ENCODE measurements at regions not wholly inside any gene's neighbourhood (a gene's known extent, or its start where the extent isn't known, plus 50 kb on each side); places are given as distances from the start of the nearest gene placed in this dataset.

- no peak overlapping the region for H3K4me3 ChIP-seq (ENCODE audit: low read length)
- H3K9me3 ChIP-seq (ENCODE audit: insufficient read depth, low read depth, low read length), result no peaks in the 10 kb centered on the region
- no peaks in the 10 kb centered on the region for H3K36me3 ChIP-seq (ENCODE audit: insufficient read depth, low read length)
- no peak overlapping the region for H3K27ac ChIP-seq (ENCODE audit: low read depth, low read length)
- H3K9ac ChIP-seq (ENCODE audit: low read depth, low read length), result no peak overlapping the region
- H3K27me3 ChIP-seq (ENCODE audit: insufficient read depth, low read length), result no peaks in the 10 kb centered on the region
- 93% methylated on average over 9 of the region's 9 CpGs for WGBS
- no peaks in the 10 kb centered on the region for H3K4me1 ChIP-seq (ENCODE audit: insufficient read depth, low read length)
Observed at GRCh38 chr10:71052076-71052660, 160.2 kb upstream of the UNC5B start.

DNA sequence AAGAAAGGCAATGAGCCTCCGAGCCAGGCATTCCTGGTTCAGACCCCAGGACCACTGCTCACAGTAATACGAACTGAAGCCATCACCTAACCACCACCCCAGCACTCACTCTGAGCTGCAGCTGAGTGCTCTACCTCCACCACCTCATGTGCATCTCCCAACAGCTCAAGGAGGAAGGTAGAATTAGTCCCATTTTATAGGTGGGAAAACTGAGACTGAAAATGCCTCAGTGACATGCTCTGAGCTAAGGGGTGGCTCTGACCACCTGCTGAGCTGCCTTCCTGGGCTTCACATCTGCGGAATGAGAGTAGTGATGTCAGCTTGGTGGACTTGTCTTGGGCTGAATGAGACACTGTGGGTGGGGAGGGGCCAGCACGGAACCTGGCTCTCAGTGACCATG, 159.7 kb upstream of the UNC5B start:
- no peak overlapping the region for H3K27ac ChIP-seq (ENCODE audit: low read depth, low read length)

GRCh38 chr10:71053169-71053895, 159.0 kb upstream of the UNC5B start:
- Histone ChIP-seq H3K4me3 (ENCODE audit: low read length) (no peak overlapping the region), H3K27ac (ENCODE audit: low read depth, low read length) (no peak overlapping the region), H3K9me3 (ENCODE audit: insufficient read depth, low read depth, low read length) (no peaks in the 10 kb centered on the region), H3K36me3 (ENCODE audit: insufficient read depth, low read length) (no peaks in the 10 kb centered on the region), H3K4me1 (ENCODE audit: insufficient read depth, low read length) (no peaks in the 10 kb centered on the region), H3K9ac (ENCODE audit: low read depth, low read length) (no peak overlapping the region), H3K27me3 (ENCODE audit: insufficient read depth, low read length) (no peaks in the 10 kb centered on the region)
- 87% methylated on average over 10 of the region's 10 CpGs for WGBS

More for the DNA sequence above, 159.7 kb upstream of the UNC5B start:
- no peaks in the 10 kb centered on the region for H3K27me3 ChIP-seq (ENCODE audit: insufficient read depth, low read length)
- no peak overlapping the region for H3K4me3 ChIP-seq (ENCODE audit: low read length)
- no peaks in the 10 kb centered on the region for H3K9me3 ChIP-seq (ENCODE audit: insufficient read depth, low read depth, low read length)
- no peaks in the 10 kb centered on the region for H3K4me1 ChIP-seq (ENCODE audit: insufficient read depth, low read length)
- no peak overlapping the region for H3K9ac ChIP-seq (ENCODE audit: low read depth, low read length)
- no peaks in the 10 kb centered on the region for H3K36me3 ChIP-seq (ENCODE audit: insufficient read depth, low read length)
- WGBS, result 85% methylated on average over 4 of the region's 4 CpGs

- no peaks in the 10 kb centered on the region for H3K9me3 ChIP-seq (ENCODE audit: insufficient read depth, low read depth, low read length)
- no peak overlapping the region for H3K9ac ChIP-seq (ENCODE audit: low read depth, low read length)
- WGBS, result 96% methylated on average over 4 of the region's 4 CpGs
- H3K36me3 ChIP-seq (ENCODE audit: insufficient read depth, low read length), result no peaks in the 10 kb centered on the region
- H3K27ac ChIP-seq (ENCODE audit: low read depth, low read length), result no peak overlapping the region
- no peaks in the 10 kb centered on the region for H3K27me3 ChIP-seq (ENCODE audit: insufficient read depth, low read length)
- peaks cover 6% of the 10 kb centered on the region; the same call in 1 of the 2 replicates for H3K4me1 ChIP-seq (ENCODE audit: insufficient read depth, low read length)
- no peak overlapping the region for H3K4me3 ChIP-seq (ENCODE audit: low read length)
Observed at GRCh38 chr10:71058308-71058707, 154.1 kb upstream of the UNC5B start.

DNA sequence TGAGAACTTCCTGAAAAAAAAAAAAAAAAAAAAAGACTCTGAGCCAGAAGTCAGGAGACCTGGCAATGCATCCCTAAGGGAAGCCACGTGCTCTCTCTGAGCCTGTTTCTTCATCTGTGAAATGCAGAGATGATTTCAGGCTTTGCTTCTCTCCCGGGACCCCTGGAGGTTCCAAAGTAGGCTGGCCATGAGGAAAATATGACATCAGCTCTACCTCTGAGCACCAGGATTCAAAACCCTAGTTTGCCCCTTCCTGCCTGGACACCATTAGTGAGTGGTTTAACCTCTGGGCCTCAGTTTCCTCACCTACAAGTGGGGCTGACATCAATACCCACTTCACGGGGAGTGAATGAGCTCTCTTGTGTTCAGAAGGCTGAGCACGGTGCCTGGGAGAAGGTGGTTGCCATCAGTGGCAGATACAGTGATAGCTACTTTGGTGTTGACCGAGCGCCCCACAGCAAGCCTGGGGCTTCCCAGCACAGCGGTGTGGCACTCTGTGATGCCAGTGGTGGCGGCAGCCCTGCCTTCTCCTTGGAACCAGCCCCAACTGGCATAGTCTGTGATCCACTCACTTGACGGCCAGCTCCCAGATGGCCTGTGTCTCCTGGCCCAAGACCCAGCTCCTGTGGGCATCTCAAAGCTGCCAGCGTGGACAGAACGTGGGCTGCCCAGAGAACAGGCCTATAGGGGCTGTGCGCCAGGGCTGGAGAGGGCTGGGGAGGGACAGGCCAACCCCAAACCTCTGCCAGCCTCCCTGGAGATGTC, 153.1 kb upstream of the UNC5B start:
- 93% methylated on average over 12 of the region's 12 CpGs for WGBS
- no peaks in the 10 kb centered on the region for H3K36me3 ChIP-seq (ENCODE audit: insufficient read depth, low read length)

DNA sequence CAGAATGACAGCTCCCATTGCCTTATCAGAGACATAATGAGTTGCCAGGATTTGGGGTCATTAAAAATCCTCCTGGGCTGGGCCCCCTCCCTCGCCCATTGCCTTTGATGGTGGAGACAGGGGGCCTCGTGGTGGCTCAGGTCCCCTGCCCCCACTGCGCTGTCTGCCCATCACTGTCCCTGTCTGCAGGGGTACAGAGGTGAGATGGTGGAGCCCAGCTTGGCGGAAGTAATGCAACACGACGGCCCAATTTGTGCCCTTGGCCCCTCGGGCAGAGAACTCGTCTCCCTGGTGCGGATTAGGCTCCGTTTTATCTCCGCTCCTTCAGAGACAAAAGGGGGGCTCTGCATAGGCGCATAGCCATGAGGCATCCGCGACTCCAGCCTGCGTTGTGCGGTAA, 152.4 kb upstream of the UNC5B start:
- WGBS, result 91% methylated on average over 16 of the region's 16 CpGs

More for the DNA sequence above, 153.1 kb upstream of the UNC5B start:
- Histone ChIP-seq H3K9ac (ENCODE audit: low read depth, low read length) (no peak overlapping the region), H3K9me3 (ENCODE audit: insufficient read depth, low read depth, low read length) (no peaks in the 10 kb centered on the region), H3K27ac (ENCODE audit: low read depth, low read length) (no peak overlapping the region), H3K27me3 (ENCODE audit: insufficient read depth, low read length) (no peaks in the 10 kb centered on the region), H3K4me3 (ENCODE audit: low read length) (no peak overlapping the region), H3K4me1 (ENCODE audit: insufficient read depth, low read length) (peaks cover 8% of the 10 kb centered on the region; the same call in 1 of the 2 replicates)

DNA sequence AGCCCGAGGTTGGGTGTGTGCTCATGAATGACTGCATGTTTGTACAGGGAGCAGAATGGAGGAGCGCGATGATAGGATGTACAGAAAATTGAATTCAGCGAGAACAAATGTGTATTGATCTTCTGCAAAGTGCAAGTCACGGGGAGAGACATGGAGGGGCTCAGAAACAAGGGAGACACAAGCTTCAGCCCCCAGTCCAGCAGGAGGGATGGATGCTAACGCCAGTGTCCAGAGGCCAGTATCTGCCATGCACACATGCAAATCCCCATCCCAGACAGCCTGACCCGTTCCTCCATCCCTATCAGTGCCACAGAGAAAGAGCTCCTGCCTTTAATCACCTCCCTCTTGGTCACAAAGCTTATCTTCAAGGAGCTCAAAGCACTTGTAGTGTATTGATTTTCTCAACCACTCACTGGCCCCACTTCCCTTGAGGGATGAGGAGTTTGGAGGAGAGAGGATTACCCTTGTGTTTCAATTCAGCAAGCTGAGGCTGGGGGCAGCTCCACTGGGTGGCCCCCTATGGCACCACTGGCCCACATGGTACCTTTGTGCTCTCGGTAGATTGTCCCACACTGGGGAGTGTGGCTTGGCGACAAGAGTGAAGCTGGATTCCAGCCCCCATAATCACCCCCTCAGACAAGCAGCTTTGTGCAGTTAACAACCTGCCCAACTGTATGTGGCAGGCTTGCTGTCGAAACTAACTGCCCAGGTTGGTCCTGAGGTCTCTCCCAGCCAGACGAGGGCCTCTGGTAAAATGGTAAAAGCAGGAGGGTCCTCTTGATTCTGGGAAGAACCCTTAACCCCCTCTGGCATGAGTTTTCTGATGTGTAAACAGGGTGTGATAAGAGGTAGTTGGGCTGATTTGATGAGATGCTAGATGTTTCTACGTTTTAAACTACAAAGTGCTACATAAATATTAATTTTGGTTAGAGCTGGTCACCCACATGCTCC, 151.6 kb upstream of the UNC5B start:
- Histone ChIP-seq H3K27ac (ENCODE audit: low read depth, low read length) (no peak overlapping the region), H3K9ac (ENCODE audit: low read depth, low read length) (no peak overlapping the region), H3K27me3 (ENCODE audit: insufficient read depth, low read length) (no peaks in the 10 kb centered on the region), H3K4me3 (ENCODE audit: low read length) (no peak overlapping the region), H3K36me3 (ENCODE audit: insufficient read depth, low read length) (no peaks in the 10 kb centered on the region), H3K4me1 (ENCODE audit: insufficient read depth, low read length) (peaks cover 8% of the 10 kb centered on the region; the same call in 1 of the 2 replicates), H3K9me3 (ENCODE audit: insufficient read depth, low read depth, low read length) (no peaks in the 10 kb centered on the region)
- 90% methylated on average over 12 of the region's 12 CpGs for WGBS

More for the DNA sequence above, 152.4 kb upstream of the UNC5B start:
- no peak overlapping the region for H3K27ac ChIP-seq (ENCODE audit: low read depth, low read length)
- no peak overlapping the region for H3K9ac ChIP-seq (ENCODE audit: low read depth, low read length)
- H3K4me3 ChIP-seq (ENCODE audit: low read length), result no peak overlapping the region
- H3K27me3 ChIP-seq (ENCODE audit: insufficient read depth, low read length), result no peaks in the 10 kb centered on the region
- H3K4me1 ChIP-seq (ENCODE audit: insufficient read depth, low read length), result peaks cover 8% of the 10 kb centered on the region; the same call in 1 of the 2 replicates
- no peaks in the 10 kb centered on the region for H3K9me3 ChIP-seq (ENCODE audit: insufficient read depth, low read depth, low read length)
- H3K36me3 ChIP-seq (ENCODE audit: insufficient read depth, low read length), result no peaks in the 10 kb centered on the region

DNA sequence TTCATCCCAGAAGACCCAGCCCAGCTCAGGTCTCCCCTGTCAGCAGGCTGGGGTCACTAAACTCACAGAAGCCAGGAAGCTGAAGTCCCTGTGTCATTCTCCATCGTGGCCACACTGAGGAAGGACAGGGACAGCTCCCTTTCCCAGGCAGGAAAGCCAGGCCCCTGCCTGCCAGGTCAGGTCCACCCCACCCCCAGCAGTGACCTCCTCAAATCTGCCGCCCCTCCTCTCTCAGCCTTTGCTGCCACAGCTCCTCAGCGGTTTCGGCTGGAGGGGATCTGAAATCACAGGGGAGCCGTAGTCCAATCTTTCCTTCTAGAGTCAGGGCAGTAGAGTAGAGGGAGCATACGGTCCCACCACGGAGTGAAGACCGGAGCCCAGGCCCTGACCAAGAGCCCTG, 150.9 kb upstream of the UNC5B start:
- no peaks in the 10 kb centered on the region for H3K36me3 ChIP-seq (ENCODE audit: insufficient read depth, low read length)
- H3K9me3 ChIP-seq (ENCODE audit: insufficient read depth, low read depth, low read length), result no peaks in the 10 kb centered on the region
- WGBS, result 70% methylated on average over 8 of the region's 8 CpGs
- H3K4me3 ChIP-seq (ENCODE audit: low read length), result no peak overlapping the region
- no peaks in the 10 kb centered on the region for H3K27me3 ChIP-seq (ENCODE audit: insufficient read depth, low read length)
- H3K4me1 ChIP-seq (ENCODE audit: insufficient read depth, low read length), result peaks cover 8% of the 10 kb centered on the region; the same call in 1 of the 2 replicates
- no peak overlapping the region for H3K9ac ChIP-seq (ENCODE audit: low read depth, low read length)
- H3K27ac ChIP-seq (ENCODE audit: low read depth, low read length), result no peak overlapping the region

GRCh38 chr10:71062156-71062555, 150.2 kb upstream of the UNC5B start:
- Histone ChIP-seq H3K9ac (ENCODE audit: low read depth, low read length) (no peak overlapping the region), H3K9me3 (ENCODE audit: insufficient read depth, low read depth, low read length) (no peaks in the 10 kb centered on the region), H3K27me3 (ENCODE audit: insufficient read depth, low read length) (no peaks in the 10 kb centered on the region), H3K27ac (ENCODE audit: low read depth, low read length) (no peak overlapping the region), H3K4me1 (ENCODE audit: insufficient read depth, low read length) (peaks cover 8% of the 10 kb centered on the region; the same call in 1 of the 2 replicates), H3K36me3 (ENCODE audit: insufficient read depth, low read length) (no peaks in the 10 kb centered on the region), H3K4me3 (ENCODE audit: low read length) (no peak overlapping the region)
- WGBS, result 90% methylated on average over 5 of the region's 5 CpGs

GRCh38 chr10:71063401-71063800, 149.0 kb upstream of the UNC5B start:
- Histone ChIP-seq H3K27me3 (ENCODE audit: insufficient read depth, low read length) (no peaks in the 10 kb centered on the region), H3K36me3 (ENCODE audit: insufficient read depth, low read length) (no peaks in the 10 kb centered on the region), H3K9me3 (ENCODE audit: insufficient read depth, low read depth, low read length) (no peaks in the 10 kb centered on the region), H3K4me3 (ENCODE audit: low read length) (no peak overlapping the region), H3K9ac (ENCODE audit: low read depth, low read length) (no peak overlapping the region), H3K27ac (ENCODE audit: low read depth, low read length) (no peak overlapping the region), H3K4me1 (ENCODE audit: insufficient read depth, low read length) (peaks cover 8% of the 10 kb centered on the region; the same call in 1 of the 2 replicates)
- 68% methylated on average over 7 of the region's 7 CpGs for WGBS
